ENCODE measurements at regions not wholly inside any gene's neighbourhood (a gene's known extent, or its start where the extent isn't known, plus 50 kb on each side); places are given as distances from the start of the nearest gene placed in this dataset.

- no peak for DNase-seq
These were observed 278.0 kb upstream of the CDH4 start for GRCh38 chr20:60974022-60974421.

DNA sequence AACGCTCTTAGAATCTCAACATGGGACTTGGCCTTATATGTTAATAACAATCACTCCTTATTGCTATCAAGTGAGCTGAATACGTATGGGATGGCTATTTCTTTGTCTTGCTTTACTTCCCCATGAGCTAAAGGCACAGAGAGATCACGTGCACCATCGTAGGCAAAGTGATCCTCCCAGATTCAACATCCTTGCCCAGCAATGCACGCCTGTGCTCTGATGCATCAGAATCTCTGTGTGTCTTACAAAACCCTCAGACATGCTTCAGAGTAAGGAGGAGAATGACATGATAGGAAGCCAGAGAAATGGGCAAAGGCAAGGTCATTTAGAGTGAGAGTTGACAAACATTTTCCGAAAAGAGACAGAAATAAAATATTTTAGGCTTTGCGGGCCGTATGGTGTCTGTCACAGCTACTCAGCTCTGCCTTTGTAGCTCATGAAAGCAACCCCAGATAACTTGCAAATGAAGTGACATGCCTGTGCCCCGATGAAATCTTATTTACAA, 277.6 kb upstream of the CDH4 start:
- DNase-seq = no peak

GRCh38 chr20:60976139-60976538, 275.9 kb upstream of the CDH4 start:
- no peak for DNase-seq

- DNase-seq = no peak
These were observed 275.1 kb upstream of the CDH4 start for GRCh38 chr20:60976913-60977312.

DNA sequence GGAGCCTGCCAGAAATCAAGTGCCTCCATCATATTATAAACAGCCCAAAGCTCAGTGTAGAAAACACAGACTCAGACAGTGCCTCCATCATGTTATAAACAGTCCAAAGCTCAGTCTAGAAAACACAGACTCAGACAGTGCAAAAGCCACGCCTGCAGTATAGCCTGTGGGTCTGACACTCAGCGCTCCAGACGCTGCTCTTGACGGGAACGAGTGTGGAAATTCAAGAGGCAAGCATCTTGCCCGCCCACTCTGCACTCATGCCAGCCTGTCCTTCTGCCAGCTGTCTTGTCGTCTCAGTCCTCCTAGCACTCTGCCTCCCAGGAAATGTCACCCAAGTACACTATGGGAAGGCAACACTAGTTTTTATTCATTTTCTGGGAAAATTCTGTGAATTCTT, 274.2 kb upstream of the CDH4 start:
- no peak for DNase-seq

- no peak for DNase-seq
These were observed 267.4 kb upstream of the CDH4 start for GRCh38 chr20:60984666-60985065.

DNA sequence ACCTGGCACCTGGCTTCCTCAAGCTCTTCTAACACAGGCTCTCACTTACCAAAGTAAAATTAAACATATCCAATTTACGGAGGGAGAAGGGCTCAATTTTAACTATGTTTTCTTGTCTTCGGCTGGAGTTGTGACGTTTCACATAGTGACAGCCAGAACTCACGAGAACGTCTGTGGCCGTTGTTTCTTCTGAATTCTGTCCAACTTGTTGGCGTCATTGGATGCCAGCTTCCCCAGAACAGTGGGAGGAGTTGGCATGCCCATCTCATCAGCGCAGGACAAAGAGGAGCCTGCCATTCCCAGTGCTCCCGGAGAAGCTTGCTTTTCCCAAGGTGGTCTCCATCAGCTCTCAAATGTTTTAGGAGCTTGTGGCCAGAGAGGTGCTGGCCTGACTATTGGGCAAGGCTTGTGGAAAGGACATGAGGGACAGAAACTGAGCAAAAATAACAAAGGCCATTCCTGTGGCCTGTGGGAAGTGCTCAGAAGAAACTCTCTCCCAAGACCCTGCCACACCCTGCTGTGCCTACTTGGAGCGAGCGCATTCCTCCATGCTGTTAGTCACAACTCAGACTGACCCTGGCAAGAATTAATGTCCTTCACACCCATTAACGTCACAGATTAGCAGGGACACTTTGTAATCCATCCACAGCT, 265.4 kb upstream of the CDH4 start:
- no peak for DNase-seq

GRCh38 chr20:60990061-60990460, 262.0 kb upstream of the CDH4 start:
- peak in 1 of 56 donors; percentile 12 for DNase-seq

GRCh38 chr20:60990643-60991042, 261.4 kb upstream of the CDH4 start:
- peak in 15 of 56 donors; percentile 6 to 35 (median 23) for DNase-seq

- no peak for DNase-seq
These were observed 258.5 kb upstream of the CDH4 start for GRCh38 chr20:60993433-60994044.

- peak in 4 of 56 donors; percentile 7 to 38 (median 17) for DNase-seq
These were observed 252.8 kb upstream of the CDH4 start for GRCh38 chr20:60999250-60999649.

DNA sequence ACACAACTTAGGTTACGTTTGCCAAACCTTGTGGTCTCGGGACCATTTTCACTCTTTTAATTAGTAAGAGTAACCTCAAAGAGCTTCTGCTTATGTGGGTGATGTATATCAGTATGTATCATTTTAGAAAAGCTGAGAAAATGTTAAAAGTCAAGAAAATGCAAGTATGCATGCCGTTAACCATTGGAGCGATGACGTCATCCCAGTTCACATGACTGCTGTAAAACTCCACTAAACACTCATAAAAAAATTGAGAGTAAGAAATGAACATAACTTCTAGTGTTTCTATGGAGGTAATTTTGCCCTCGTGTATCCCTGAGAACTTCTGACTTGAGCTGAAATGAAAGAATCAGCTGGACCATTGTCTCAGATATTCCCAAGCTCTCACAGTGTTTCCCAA, 250.0 kb upstream of the CDH4 start:
- DNase-seq = no peak

- DNase-seq = no peak
These were observed 237.6 kb upstream of the CDH4 start for GRCh38 chr20:61014491-61014890.

DNA sequence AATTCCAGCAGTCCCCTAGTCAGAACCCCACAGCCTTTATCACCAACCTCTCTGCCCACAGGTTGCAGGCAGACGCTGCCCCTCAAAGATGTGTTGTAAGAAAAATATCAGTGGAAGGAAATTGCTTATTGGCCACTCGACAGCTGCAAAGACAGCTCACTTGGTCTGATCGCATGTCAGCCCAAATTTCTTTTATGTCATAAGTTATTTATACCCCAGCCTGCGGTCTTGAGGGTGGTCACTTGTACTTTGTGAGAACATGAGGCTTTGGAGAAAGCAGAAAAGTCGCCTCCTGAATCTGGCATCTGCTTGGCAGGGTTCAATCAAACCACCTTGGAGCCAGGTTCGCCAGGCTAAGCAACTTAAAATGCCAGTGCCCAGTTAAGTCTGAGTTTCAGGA, 236.5 kb upstream of the CDH4 start:
- DNase-seq = no peak

GRCh38 chr20:61019322-61019721, 232.7 kb upstream of the CDH4 start:
- no peak for DNase-seq

DNA sequence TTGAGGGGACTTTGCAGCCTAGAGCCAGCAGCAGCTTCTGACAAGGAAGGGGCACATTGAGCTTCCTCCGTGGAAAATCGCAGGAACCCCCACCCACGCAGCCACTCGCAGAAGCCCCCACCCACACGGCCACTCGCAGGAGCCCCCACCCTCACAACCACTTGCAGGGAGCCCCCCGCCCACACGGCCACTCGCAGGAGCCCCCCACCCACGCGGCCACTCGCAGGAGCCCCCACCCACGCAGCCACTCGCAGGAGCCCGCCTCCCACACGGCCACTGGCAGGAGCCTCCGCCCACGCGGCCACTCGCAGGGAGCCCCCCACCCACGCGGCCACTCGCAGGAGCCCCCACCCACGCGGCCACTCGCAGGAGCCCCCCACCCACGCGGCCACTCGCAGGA, 228.4 kb upstream of the CDH4 start:
- DNase-seq = no peak

DNA sequence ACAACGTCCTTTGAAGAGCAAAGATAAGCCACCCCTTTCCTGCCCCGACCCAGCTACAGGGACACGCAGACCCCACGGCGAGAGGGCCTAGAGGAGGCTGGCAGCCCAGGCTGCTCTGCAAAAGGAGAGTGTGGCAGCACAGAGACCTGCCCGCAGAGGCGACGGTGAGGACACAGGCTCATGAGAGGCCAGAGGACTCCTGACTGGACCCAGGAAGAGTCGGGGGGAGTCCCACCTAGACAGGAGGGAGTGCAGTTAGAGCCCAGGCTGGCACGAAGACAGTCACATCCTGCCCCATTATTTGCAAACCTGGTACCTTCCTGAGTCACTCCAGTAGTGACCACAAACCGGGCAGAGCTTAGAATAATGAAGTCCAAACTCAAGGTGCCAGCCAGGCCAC, 227.7 kb upstream of the CDH4 start:
- DNase-seq = no peak

DNA sequence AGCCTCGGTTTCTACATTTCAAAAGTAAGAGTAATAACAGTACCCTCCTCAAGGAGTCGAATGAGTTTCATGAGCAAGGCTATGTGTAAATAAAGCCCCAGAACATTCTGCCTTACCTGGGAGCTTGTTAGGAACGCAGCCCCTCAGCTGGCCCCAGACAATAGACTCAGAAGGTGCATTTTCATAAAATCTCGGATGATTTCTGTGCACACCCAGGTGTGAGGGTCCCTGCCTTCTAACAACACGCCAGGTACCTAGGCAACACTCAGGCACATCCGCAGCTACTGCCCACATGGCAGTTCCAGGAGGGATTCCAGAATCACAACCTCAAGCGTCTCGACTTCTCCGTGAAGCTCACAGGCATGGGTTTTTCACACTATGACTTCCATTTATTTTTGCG, 226.5 kb upstream of the CDH4 start:
- no peak for DNase-seq

DNA sequence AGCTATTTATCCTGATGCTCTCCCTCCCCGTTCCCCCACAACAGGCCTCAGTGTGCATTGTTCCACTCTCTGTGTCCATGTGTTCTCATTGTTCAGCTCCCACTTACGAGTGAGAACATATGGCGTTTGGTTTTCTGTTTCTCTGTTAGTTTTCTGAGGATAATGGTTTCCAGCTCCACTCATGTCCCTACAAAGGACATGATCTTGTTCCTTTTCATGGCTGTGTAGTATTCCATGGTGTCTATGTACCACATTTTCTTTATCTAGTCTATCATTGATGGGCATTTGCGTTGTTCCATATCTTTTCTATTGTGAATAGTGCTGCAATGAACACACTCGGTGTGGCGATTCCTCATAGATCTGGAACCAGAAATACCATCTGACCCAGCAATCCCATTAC, 225.9 kb upstream of the CDH4 start:
- no peak for DNase-seq

DNA sequence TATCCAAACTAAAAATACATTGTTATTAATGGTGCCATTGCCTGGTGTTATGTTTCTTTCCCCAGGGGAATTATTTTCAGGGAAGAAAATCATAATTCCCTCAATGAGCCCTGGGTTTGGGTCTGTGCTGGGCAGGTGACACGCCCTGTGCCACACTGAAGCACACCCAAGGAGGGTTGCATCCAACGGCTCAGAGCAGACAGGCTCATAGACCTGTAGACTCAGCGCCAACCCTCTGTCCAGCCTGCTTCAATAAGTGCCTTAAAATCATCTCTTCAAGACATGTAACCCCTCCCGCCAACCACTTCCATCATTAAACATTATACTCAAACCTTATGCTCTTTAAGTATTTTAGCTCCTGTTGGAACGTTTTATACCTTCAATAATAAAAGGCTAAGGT, 225.3 kb upstream of the CDH4 start:
- no peak for DNase-seq

GRCh38 chr20:61027218-61027617, 224.8 kb upstream of the CDH4 start:
- DNase-seq = no peak

GRCh38 chr20:61030130-61030529, 221.9 kb upstream of the CDH4 start:
- DNase-seq = no peak

DNA sequence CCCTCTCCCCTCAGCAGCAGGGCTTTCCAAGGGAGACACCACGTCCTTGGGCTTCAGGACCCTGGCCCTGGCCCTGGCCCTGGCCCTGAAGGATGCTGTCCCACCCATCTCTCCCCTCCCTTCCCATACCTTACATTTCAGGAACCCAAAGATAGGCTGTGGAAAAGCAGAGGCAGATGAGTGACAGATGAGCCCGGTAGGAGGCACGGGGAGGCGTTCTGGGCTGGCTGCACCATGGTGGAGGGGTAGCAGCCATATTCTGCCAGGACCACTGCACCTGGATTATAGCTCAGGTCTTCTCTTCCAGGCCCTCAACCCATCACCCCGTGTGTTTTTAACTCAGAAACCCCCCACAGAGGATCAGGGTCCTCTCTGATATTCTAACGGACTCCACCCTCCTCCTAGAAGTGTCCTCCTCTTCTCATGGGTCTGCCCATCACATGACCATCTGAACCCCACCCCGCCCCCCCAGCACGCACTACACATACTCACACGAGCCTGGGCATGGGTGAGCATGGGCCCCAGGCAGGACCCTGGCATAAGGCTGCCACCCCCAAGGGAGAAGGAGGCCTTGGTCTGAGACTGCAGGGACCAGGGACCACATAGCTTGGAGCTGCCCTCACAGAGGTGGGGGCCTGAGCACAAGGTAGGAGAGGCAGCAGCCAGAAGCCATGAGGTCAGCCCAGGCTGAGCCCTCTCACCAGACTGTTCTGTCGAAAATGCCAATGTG, 220.8 kb upstream of the CDH4 start:
- DNase-seq = no peak

Data from nucleus accumbens (tissue), 56 donors.